Lower leg skin (tissue), 4 donors: ENCODE measurements at regions not wholly inside any gene's neighbourhood (a gene's known extent, or its start where the extent isn't known, plus 50 kb on each side); places are given as distances from the start of the nearest gene placed in this dataset.

ENCODE experiments used
- DNase-seq, 2 donors: peaks; one replicate each; pipeline ENCODE4 v3.0.0-alpha.2; 2019; ENCODE audit warnings: low spot score in 2 of 2
- H3K4me3 ChIP-seq: fragments of 200-600 bp; sonication (generic); 2 replicates; pipeline ENCODE4 v1.5.1; 2017; ENCODE audit warnings: mild to moderate bottlenecking, low read depth; ENCODE audit not compliant: poor library complexity, severe bottlenecking
- CTCF ChIP-seq, 3 donors: fragments of 450-650 bp; IDR thresholded peaks; one replicate each; pipeline ENCODE4 v1.5.1; 2016; ENCODE audit warnings: antibody characterized with exemption in 3 of 3, mild to moderate bottlenecking in 3 of 3, moderate library complexity in 2 of 3
- POLR2A ChIP-seq, 2 donors: fragments of 450-650 bp; IDR thresholded peaks; one replicate each; pipeline ENCODE4 v1.6.1; 2016 to 2017; ENCODE audit warnings: antibody characterized with exemption in 2 of 2, mild to moderate bottlenecking in 1 of 2, moderate library complexity in 1 of 2
- WGBS, 2 donors: methylation state at CpG; one replicate each; pipeline ENCODE4 v1.1.5; 2018; 5-methylcytosine and 5-hydroxymethylcytosine counted together
- intact Hi-C: fragments of 100-400 bp; cut with DNase I; formaldehyde crosslinking; loops from one replicate; pipeline ENCODE4 v1.15.0; 2023; ENCODE audit warnings: low total_unique reads

- intact Hi-C loops: no loop called here
- no peak overlapping the region for H3K4me3 ChIP-seq
- WGBS, 2 donors: 71 to 80% methylated on average over 16 of the region's 16 CpGs
- DNase-seq: no peak
- TF ChIP-seq POLR2A (IDR thresholded peaks at IDR 0.05) (no peak), CTCF (IDR thresholded peaks at IDR 0.05) (no peak)
These were observed 53.7 kb upstream of the ZNF267 start for GRCh38 chr16:31819948-31820347.
